Right lobe of liver (tissue), 4 donors: ENCODE measurements at regions not wholly inside any gene's neighbourhood (a gene's known extent, or its start where the extent isn't known, plus 50 kb on each side); places are given as distances from the start of the nearest gene placed in this dataset.

Experiments
- CTCF ChIP-seq, 4 donors: fragments of 200-600 bp in 3 of 4; fragments of 450-650 bp in 1 of 4; IDR thresholded peaks; one replicate each; pipeline versions ENCODE4 v1.5.1 to v1.8.0; 2016 to 2022; ENCODE audit warnings: antibody characterized with exemption in 4 of 4, mild to moderate bottlenecking in 2 of 4
- POLR2A ChIP-seq: fragments of 450-650 bp; IDR thresholded peaks from one replicate; pipeline ENCODE4 v1.6.1; 2017; ENCODE audit warnings: antibody characterized with exemption, mild to moderate bottlenecking
- donor health status: DM: no; HTN: no; CAD: no.
- donor health status: DM: no; HTN: no; CAD: no.
- donor health status: DM: no; HTN: yes; CAD: no.

DNA sequence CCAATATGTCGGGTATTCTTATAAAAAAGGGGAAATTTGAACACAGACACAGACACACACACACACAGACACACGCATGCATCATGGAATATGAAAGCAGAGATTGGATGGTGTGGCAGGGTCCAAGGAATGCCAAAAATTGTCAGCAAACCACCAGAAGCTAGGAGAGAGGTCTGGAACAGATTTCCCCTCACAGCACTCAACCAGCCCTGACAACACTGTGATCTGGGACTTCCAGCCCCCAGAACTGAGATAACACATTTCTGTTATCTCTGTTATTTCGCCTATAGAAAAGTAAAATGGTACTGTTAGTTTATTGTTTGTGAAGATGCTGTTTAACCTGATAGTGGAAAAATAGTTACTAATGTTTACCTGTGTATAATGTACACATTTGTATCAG, 145.4 kb upstream of the ZBED5 start:
- TF ChIP-seq CTCF (IDR thresholded peaks at IDR 0.05), result no peak
- no peak for TF ChIP-seq POLR2A
